Trophoblast cell (in vitro differentiated cells and primary cell): ENCODE measurements at regions not wholly inside any gene's neighbourhood (a gene's known extent, or its start where the extent isn't known, plus 50 kb on each side); places are given as distances from the start of the nearest gene placed in this dataset.
A peak's percentile ranks its signal among the peaks of the same experiment; 100 is the strongest.

Source experiments
- DNase-seq, 2 donors: peaks; one replicate each; pipeline ENCODE4 v3.0.0-alpha.2; 2016
- H2AFZ ChIP-seq: 2 replicates; pipeline ENCODE4 v1.6.1; 2013; ENCODE audit warnings: low read length, moderate library complexity, mild to moderate bottlenecking; ENCODE audit not compliant: insufficient read depth, poor library complexity
- H2AK5ac ChIP-seq: 2 replicates; pipeline ENCODE4 v1.6.1; 2013; ENCODE audit warnings: mild to moderate bottlenecking, low read length
- H2BK120ac ChIP-seq: 2 replicates; pipeline ENCODE4 v1.6.1; 2013; ENCODE audit warnings: low read length, mild to moderate bottlenecking, moderate library complexity; ENCODE audit not compliant: insufficient read depth, poor library complexity
- H2BK12ac ChIP-seq: 2 replicates; pipeline ENCODE4 v1.6.1; 2013; ENCODE audit warnings: mild to moderate bottlenecking, low read length, moderate library complexity
- H2BK5ac ChIP-seq: 2 replicates; pipeline ENCODE4 v1.6.1; 2013; ENCODE audit warnings: low read length, low read depth, moderate library complexity, mild to moderate bottlenecking; ENCODE audit not compliant: poor library complexity
- H3K14ac ChIP-seq: 2 replicates; pipeline ENCODE4 v1.6.1; 2013; ENCODE audit warnings: mild to moderate bottlenecking, low read length
- H3K18ac ChIP-seq: 2 replicates; pipeline ENCODE4 v1.6.1; 2013; ENCODE audit warnings: mild to moderate bottlenecking, low read length
- H3K23ac ChIP-seq: 2 replicates; pipeline ENCODE4 v1.6.1; 2013; ENCODE audit warnings: low read length
- H3K27ac ChIP-seq: 2 replicates; pipeline ENCODE4 v1.5.1; 2013; ENCODE audit warnings: low read depth, mild to moderate bottlenecking, inconsistent platforms, low read length, moderate library complexity
- H3K27me3 ChIP-seq: 2 replicates; pipeline ENCODE4 v1.6.1; 2013; ENCODE audit warnings: inconsistent platforms, mild to moderate bottlenecking, low read length, moderate library complexity; ENCODE audit not compliant: insufficient read depth
- H3K36me3 ChIP-seq, 2 experiments: 1 replicate in 1 of 2; 2 replicates in 1 of 2; pipeline ENCODE4 v1.6.1; 2013; ENCODE audit warnings: low read length in 2 of 2, mild to moderate bottlenecking in 2 of 2, moderate library complexity in 1 of 2; ENCODE audit not compliant: insufficient read depth in 2 of 2, control insufficient read depth in 1 of 2
- H3K4ac ChIP-seq: 2 replicates; pipeline ENCODE4 v1.6.1; 2013; ENCODE audit warnings: low read depth, mild to moderate bottlenecking, low read length, moderate library complexity
- H3K4me1 ChIP-seq, 2 experiments: 1 replicate in 1 of 2; 2 replicates in 1 of 2; pipeline ENCODE4 v1.6.1; 2013; ENCODE audit warnings: low read length in 2 of 2, mild to moderate bottlenecking in 2 of 2, moderate library complexity in 1 of 2; ENCODE audit not compliant: insufficient read depth in 2 of 2, control insufficient read depth in 1 of 2
- H3K4me2 ChIP-seq: 2 replicates; pipeline ENCODE4 v1.6.1; 2013; ENCODE audit warnings: inconsistent platforms, mild to moderate bottlenecking, low read length, moderate library complexity
- H3K4me3 ChIP-seq: 2 replicates; pipeline ENCODE4 v1.5.1; 2013; ENCODE audit warnings: mild to moderate bottlenecking, low read depth, low read length, inconsistent platforms
- H3K79me1 ChIP-seq: one replicate; pipeline ENCODE4 v1.6.1; 2013; ENCODE audit warnings: low read length
- H3K79me2 ChIP-seq: 2 replicates; pipeline ENCODE4 v1.6.1; 2013; ENCODE audit warnings: low read length, mild to moderate bottlenecking; ENCODE audit not compliant: control insufficient read depth, insufficient read depth, poor library complexity
- H3K9ac ChIP-seq: 2 replicates; pipeline ENCODE4 v1.6.1; 2013; ENCODE audit warnings: mild to moderate bottlenecking, low read length
- H3K9me3 ChIP-seq: 2 replicates; pipeline ENCODE4 v1.6.1; 2013; ENCODE audit warnings: low read depth, mild to moderate bottlenecking, control low read depth, inconsistent platforms, low read length; ENCODE audit not compliant: insufficient read depth
- H4K12ac ChIP-seq: 2 replicates; pipeline ENCODE4 v1.6.1; 2013; ENCODE audit warnings: low read depth, mild to moderate bottlenecking, low read length, moderate library complexity
- H4K8ac ChIP-seq: 2 replicates; pipeline ENCODE4 v1.6.1; 2013; ENCODE audit warnings: low read depth, mild to moderate bottlenecking, low read length, moderate library complexity
- H4K91ac ChIP-seq: one replicate; pipeline ENCODE4 v1.6.1; 2013; ENCODE audit warnings: low read depth, mild to moderate bottlenecking, low read length, moderate library complexity
- WGBS: extraction: QIAGEN DNeasy Blood & Tissue Kit; methylation state at CpG from one replicate; pipeline ENCODE4 v1.1.7; 2013; ENCODE audit warnings: missing lambda C conversion rate; ENCODE audit not compliant: insufficient read length, insufficient coverage; ENCODE audit errors: extremely low coverage; 5-methylcytosine and 5-hydroxymethylcytosine counted together

DNA sequence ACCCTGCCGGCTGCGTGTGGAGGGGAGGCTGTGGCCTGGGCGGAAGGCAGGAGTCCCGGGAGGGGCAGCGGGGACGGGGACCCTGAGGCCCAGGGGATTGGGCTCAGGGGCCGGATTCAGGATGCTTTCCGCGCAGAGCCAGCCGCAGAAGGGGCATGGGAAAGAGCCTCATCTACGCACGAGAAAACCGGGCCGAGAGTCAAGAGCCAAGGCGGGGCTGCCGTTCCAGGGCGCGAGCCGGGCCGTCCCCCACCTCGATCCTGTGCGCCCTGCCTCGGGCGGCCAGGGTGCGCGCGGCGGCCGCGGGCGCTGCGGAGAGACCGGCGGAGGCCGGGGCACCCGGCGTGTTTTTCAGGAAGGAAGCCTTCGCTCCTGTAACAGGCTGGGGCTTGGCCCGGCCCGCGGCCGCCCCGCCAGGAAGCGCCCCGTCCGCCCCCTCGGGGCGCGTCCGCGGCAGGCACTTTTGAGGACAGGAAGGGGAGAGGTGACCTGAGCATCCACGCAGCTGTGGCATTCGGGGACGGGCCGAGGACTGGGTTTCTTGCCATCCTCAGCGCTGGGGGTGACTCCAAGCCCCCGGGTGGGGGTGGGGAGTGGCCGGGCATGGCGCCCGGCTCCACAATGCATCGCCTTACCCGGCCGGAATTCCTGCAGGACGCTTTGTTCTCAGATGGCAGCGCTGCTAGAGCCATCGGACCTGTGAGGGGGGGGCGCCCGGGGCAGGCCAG is 62.3 kb upstream of the GATA2 start:
- peaks cover 9% of the 10 kb centered on the region for H3K27me3 ChIP-seq
- H3K27ac ChIP-seq, result no peak overlapping the region
- no peak overlapping the region for H2BK12ac ChIP-seq
- no peak for DNase-seq
- peaks cover 0 to 5% of the 10 kb centered on the region in 2 experiments for H3K4me1 ChIP-seq
- WGBS, result no CpG with 5 or more reads among the region's 68 CpGs
- H3K9me3 ChIP-seq, result peaks cover 2% of the 10 kb centered on the region
- H3K23ac ChIP-seq, result no peak overlapping the region
- H2BK120ac ChIP-seq, result no peak overlapping the region
- no peak overlapping the region for H3K14ac ChIP-seq
- no peak overlapping the region for H4K12ac ChIP-seq
- H4K8ac ChIP-seq, result no peak overlapping the region
- H3K4ac ChIP-seq, result no peak overlapping the region
- H3K18ac ChIP-seq, result no peak overlapping the region
- no peak overlapping the region for H3K9ac ChIP-seq
- no peaks in the 10 kb centered on the region for H3K79me2 ChIP-seq
- H2AFZ ChIP-seq, result peak overlapping the region; percentile 6
- no peak overlapping the region for H2BK5ac ChIP-seq
- H2AK5ac ChIP-seq, result no peak overlapping the region
- peak overlapping the region; percentile 66 for H3K4me2 ChIP-seq
- no peak overlapping the region for H3K4me3 ChIP-seq
- H3K79me1 ChIP-seq, result no peaks in the 10 kb centered on the region
- H4K91ac ChIP-seq, result no peak overlapping the region
- no peaks in the 10 kb centered on the region for H3K36me3 ChIP-seq

DNA sequence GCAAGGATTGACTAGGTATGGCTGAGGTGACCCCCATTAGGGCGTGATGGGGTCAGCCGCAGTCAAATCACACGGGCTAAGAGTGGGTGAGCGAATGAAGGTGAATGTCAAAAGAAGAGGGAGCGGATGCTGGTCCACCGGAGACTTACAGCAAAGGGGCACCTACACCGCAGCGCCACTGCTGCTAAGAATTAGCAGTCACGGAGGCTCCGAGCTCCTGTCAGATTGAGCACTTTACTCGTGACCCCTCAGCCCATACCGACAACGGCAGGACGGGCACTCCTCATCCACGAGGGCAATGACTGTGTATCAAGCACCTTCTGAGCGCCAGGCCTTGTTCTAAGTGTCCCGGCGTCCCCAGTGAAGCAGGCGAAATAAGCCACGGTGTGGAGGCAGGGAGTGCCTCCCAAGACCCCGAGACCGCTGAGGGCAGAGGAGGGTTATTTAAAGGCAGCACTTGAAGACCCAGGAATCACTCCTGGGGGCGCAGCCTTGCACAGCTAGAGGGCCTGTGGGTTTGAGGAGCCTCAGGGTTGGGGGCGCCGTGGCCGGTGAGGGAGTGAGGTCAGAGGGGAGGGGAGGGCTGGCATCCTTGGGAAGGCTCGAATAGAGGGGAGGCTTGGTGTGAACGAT is 61.6 kb upstream of the GATA2 start:
- H3K9ac ChIP-seq, result no peak overlapping the region
- H3K18ac ChIP-seq, result no peak overlapping the region
- H3K4me1 ChIP-seq, result peaks cover 0 to 6% of the 10 kb centered on the region in 2 experiments
- H4K8ac ChIP-seq, result no peak overlapping the region
- no peak for DNase-seq
- H3K4me3 ChIP-seq, result no peak overlapping the region
- no peak overlapping the region for H3K4ac ChIP-seq
- no peak overlapping the region for H2AFZ ChIP-seq
- H2AK5ac ChIP-seq, result no peak overlapping the region
- H2BK120ac ChIP-seq, result no peak overlapping the region
- no peak overlapping the region for H3K27ac ChIP-seq
- H3K36me3 ChIP-seq, result no peaks in the 10 kb centered on the region
- H2BK12ac ChIP-seq, result no peak overlapping the region
- peaks cover 9% of the 10 kb centered on the region for H3K27me3 ChIP-seq
- H3K79me2 ChIP-seq, result no peaks in the 10 kb centered on the region
- no peak overlapping the region for H3K23ac ChIP-seq
- H3K14ac ChIP-seq, result no peak overlapping the region
- no peak overlapping the region for H3K4me2 ChIP-seq
- no peak overlapping the region for H2BK5ac ChIP-seq
- WGBS, result no CpG with 5 or more reads among the region's 28 CpGs
- peaks cover 2% of the 10 kb centered on the region for H3K9me3 ChIP-seq
- no peak overlapping the region for H4K91ac ChIP-seq
- no peak overlapping the region for H4K12ac ChIP-seq
- peaks cover under 1% of the 10 kb centered on the region for H3K79me1 ChIP-seq

DNA sequence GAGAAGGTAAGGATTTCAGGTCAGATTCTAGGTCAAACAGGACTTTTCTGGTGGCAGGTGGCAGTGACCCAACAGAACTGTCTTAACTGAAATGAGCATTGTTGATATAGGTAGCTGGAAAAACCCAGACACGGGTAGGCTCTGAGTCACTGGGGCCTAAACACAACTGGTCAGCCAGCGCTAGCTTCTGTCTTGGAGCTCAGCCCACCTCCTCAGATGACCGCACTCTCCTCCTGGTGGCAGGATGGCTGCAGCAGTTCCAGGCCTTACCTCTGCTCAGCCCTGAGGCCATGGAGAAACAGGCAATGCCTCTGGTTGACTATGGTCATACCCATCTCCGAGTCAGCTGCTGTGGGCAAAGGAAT is 61.1 kb upstream of the GATA2 start:
- Histone ChIP-seq H3K4me2 (no peak overlapping the region), H3K79me2 (no peaks in the 10 kb centered on the region), H4K8ac (no peak overlapping the region), H4K91ac (no peak overlapping the region), H2BK12ac (no peak overlapping the region), H3K4me1 (peaks cover 4 to 10% of the 10 kb centered on the region in 2 experiments), H3K27ac (no peak overlapping the region), H3K36me3 (no peaks in the 10 kb centered on the region), H3K4me3 (no peak overlapping the region), H3K4ac (no peak overlapping the region), H3K23ac (no peak overlapping the region), H3K18ac (no peak overlapping the region), H3K9me3 (peaks cover 2% of the 10 kb centered on the region), H2AFZ (no peak overlapping the region), H2BK120ac (no peak overlapping the region), H3K27me3 (peaks cover 9% of the 10 kb centered on the region), H2BK5ac (no peak overlapping the region), H3K79me1 (peaks cover 5% of the 10 kb centered on the region), H2AK5ac (no peak overlapping the region), H3K14ac (no peak overlapping the region), H3K9ac (no peak overlapping the region), H4K12ac (no peak overlapping the region)
- no CpG with 5 or more reads among the region's 4 CpGs for WGBS
- DNase-seq, result peak; percentile 85 to 88

DNA sequence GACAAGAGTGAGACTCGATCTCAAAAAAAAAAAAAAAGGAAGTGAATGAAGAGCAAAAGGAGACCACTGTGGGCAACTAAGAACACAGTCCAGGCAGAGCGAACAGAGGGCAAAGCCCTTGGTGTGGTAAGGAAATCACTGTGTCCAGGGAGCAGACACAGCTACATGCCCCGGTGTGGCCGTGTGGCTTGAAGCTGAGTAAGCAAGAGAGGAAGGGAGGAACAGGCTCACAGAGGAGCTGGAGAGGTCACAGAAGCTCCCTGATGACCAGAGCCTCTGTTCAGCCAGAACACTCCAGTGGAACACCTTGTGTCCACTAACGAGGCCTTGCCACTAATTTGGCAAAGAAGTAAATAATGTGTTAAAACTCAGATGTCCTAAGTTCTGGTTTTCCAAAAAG is 60.6 kb upstream of the GATA2 start:
- Histone ChIP-seq H3K23ac (no peak overlapping the region), H3K27ac (no peak overlapping the region), H3K4me1 (peaks cover 7 to 14% of the 10 kb centered on the region in 2 experiments), H2BK12ac (no peak overlapping the region), H4K12ac (no peak overlapping the region), H3K36me3 (no peaks in the 10 kb centered on the region), H3K9me3 (peaks cover 2% of the 10 kb centered on the region), H3K18ac (no peak overlapping the region), H3K9ac (no peak overlapping the region), H3K4me3 (no peak overlapping the region), H3K27me3 (peaks cover 9% of the 10 kb centered on the region), H3K79me2 (no peaks in the 10 kb centered on the region), H2AFZ (no peak overlapping the region), H3K4me2 (no peak overlapping the region), H4K91ac (no peak overlapping the region), H3K79me1 (peaks cover 5% of the 10 kb centered on the region), H3K14ac (no peak overlapping the region), H4K8ac (no peak overlapping the region), H3K4ac (no peak overlapping the region), H2BK120ac (no peak overlapping the region), H2AK5ac (no peak overlapping the region), H2BK5ac (no peak overlapping the region)
- no peak for DNase-seq
- no CpG with 5 or more reads among the region's 5 CpGs for WGBS
